Mesodermal cell (in vitro differentiated cells): ENCODE measurements at regions not wholly inside any gene's neighbourhood (a gene's known extent, or its start where the extent isn't known, plus 50 kb on each side); places are given as distances from the start of the nearest gene placed in this dataset.

Experiments
- H3K27ac ChIP-seq: 2 replicates; pipeline ENCODE4 v1.7.0; 2013; ENCODE audit warnings: mild to moderate bottlenecking, low read depth, low read length, moderate library complexity; ENCODE audit not compliant: severe bottlenecking
- H3K36me3 ChIP-seq: 2 replicates; pipeline ENCODE4 v1.7.1; 2013; ENCODE audit warnings: mild to moderate bottlenecking, low read length, moderate library complexity; ENCODE audit not compliant: control insufficient read depth, insufficient read depth
- H3K4me1 ChIP-seq: one replicate; pipeline ENCODE4 v1.7.1; 2013; ENCODE audit warnings: mild to moderate bottlenecking, low read length; ENCODE audit not compliant: insufficient read depth, control insufficient read depth, poor library complexity, severe bottlenecking
- H3K4me3 ChIP-seq: 2 replicates; pipeline ENCODE4 v1.7.0; 2013; ENCODE audit warnings: low read length, control low read depth, mild to moderate bottlenecking; ENCODE audit not compliant: insufficient read depth, poor library complexity, severe bottlenecking; ENCODE audit errors: extremely low read depth
- H3K9me3 ChIP-seq: 2 replicates; pipeline ENCODE4 v1.7.1; 2013; ENCODE audit warnings: mild to moderate bottlenecking, low read length, moderate library complexity; ENCODE audit not compliant: control insufficient read depth
- WGBS, 2 experiments: methylation state at CpG; one replicate each; pipeline ENCODE4 v1.1.5; 2013; ENCODE audit warnings: missing lambda C conversion rate in 2 of 2; ENCODE audit not compliant: insufficient coverage in 2 of 2; 5-methylcytosine and 5-hydroxymethylcytosine counted together

DNA sequence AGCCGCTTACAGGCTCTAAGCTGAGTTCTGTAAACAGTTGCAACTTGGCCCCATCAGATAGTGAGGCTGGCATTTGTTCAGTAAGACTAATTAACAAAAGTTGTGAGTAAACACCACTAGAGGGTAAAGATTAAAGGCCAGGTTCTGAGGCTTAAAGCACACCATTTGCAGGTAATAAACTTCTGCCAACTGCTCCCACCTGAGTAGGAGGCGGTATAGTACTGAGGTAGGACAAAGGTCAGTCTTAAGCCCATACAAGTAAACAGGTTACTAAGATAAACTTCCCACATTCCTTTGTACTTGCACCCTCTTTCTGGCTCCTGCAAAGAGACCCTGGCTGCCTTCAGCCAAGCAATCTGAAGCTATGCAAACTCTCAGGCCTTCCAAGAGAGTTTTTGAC, 419.6 kb downstream of the DNAH5 start:
- Histone ChIP-seq H3K9me3 (no peaks in the 10 kb centered on the region), H3K4me1 (no peaks in the 10 kb centered on the region), H3K27ac (no peak overlapping the region), H3K4me3 (no peak overlapping the region), H3K36me3 (no peaks in the 10 kb centered on the region)
- WGBS, 2 experiments = 100% methylated on average over 1 to 2 of the region's 2 CpGs

DNA sequence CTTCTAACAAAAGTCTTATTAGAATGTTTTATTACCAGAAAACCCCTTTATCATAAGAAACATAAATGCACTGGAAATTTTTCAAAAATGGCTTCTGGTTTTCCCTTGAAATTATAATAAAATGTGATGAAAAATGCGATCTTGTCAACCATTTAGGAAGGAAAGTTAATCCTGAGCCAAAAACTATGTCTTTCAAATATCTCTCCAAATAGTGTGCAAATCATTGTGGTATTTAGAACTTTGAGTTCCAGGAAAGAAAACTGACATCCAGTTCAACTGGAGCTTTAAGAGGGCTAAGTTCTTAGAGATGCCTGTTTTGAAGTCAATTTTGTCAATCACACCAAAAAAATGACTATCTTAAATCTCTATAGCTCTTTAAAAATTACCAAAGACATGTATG, 425.4 kb downstream of the DNAH5 start:
- no CpG with 5 or more reads among the region's 1 CpG for WGBS, 2 experiments
- no peaks in the 10 kb centered on the region for H3K36me3 ChIP-seq
- H3K4me1 ChIP-seq = no peaks in the 10 kb centered on the region
- no peak overlapping the region for H3K4me3 ChIP-seq
- no peaks in the 10 kb centered on the region for H3K9me3 ChIP-seq
- no peak overlapping the region for H3K27ac ChIP-seq

DNA sequence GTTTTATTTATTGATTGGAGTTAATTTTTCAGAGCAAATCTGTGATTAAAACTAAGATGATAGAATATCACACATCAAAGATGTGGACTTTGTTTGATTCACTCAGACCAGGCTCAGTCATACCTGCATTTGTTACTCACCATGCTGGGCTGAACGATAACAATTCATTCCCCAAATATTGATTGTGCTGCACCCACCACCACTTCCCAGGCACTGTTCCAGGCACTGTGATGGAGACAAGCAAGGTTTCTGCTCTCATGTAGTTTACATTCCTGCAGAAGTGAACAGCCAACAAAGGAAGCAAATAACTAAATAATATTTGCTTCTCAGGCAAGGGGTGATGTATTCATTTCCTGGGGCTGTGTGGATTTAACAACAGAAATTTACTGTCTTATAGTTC, 428.3 kb downstream of the DNAH5 start:
- no peak overlapping the region for H3K27ac ChIP-seq
- H3K36me3 ChIP-seq = no peaks in the 10 kb centered on the region
- H3K4me1 ChIP-seq = no peaks in the 10 kb centered on the region
- H3K9me3 ChIP-seq = no peaks in the 10 kb centered on the region
- WGBS, 2 experiments = 86 to 100% methylated on average over 1 of the region's 1 CpG
- no peak overlapping the region for H3K4me3 ChIP-seq

DNA sequence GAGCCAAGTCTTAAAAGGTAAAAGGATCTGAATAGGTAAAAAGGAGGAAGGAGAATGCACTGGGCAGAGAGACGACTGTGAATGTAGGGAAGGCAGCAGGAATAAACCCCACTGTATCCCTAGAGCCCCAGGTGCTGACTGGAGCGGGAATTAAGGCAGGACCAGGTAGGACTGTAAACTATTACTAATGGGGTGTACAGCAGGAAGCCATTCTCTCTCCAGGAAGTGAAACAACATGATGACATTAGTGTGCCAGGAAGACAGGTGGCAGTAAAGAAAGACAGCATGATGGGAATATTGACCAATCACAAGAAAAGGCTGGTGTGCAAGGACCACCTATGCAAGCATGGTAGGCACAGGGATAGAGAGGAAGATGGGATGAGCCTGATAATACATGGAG, 433.0 kb downstream of the DNAH5 start:
- H3K4me3 ChIP-seq = no peak overlapping the region
- no peak overlapping the region for H3K27ac ChIP-seq
- H3K36me3 ChIP-seq = no peaks in the 10 kb centered on the region
- 60 to 79% methylated on average over 1 to 2 of the region's 2 CpGs for WGBS, 2 experiments
- no peaks in the 10 kb centered on the region for H3K9me3 ChIP-seq
- H3K4me1 ChIP-seq = no peaks in the 10 kb centered on the region

DNA sequence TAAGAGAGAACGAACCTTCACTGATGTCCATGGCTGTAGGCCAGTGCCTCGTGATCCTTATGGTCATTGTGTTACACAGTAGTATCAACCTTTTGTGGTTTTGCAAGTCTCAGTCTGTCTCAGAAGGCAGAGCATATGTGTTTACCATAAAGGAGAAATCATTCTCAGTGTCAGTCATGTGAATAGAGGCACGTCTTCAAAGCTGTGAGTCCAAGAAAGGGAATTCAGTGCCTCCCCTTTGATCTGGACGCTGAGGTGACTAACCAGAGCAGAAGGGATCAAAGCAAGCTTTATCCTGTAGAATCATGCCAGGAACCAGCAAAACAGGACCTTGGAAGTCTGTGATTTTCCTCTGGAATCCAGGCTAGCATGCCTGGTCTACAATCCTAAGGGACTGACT, 433.9 kb downstream of the DNAH5 start:
- no peaks in the 10 kb centered on the region for H3K36me3 ChIP-seq
- no peaks in the 10 kb centered on the region for H3K9me3 ChIP-seq
- no peaks in the 10 kb centered on the region for H3K4me1 ChIP-seq
- no peak overlapping the region for H3K27ac ChIP-seq
- WGBS, 2 experiments = 77 to 86% methylated on average over 3 to 4 of the region's 4 CpGs
- H3K4me3 ChIP-seq = no peak overlapping the region

DNA sequence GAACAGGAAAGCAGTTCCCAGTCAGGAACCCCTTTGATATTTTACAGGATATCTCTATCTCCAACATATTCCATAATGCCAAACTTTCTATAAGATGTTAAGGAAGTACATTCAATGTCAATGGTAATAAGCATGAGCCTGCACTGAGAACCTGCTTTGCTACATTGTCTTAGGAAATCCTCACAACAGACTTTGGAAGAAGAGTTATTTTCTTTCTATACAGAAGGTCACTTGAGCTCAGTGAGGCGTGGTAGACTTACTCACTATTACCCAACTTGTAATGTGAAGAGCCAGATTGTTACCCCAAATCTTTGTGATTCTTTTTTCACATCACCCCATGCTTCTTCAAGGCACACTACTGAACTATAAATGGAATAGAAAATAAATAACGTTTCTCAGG, 435.9 kb downstream of the DNAH5 start:
- 100% methylated on average over 1 of the region's 2 CpGs; no CpG with 5 or more reads in 1 of the 2 experiments for WGBS, 2 experiments
- no peaks in the 10 kb centered on the region for H3K9me3 ChIP-seq
- H3K27ac ChIP-seq = no peak overlapping the region

DNA sequence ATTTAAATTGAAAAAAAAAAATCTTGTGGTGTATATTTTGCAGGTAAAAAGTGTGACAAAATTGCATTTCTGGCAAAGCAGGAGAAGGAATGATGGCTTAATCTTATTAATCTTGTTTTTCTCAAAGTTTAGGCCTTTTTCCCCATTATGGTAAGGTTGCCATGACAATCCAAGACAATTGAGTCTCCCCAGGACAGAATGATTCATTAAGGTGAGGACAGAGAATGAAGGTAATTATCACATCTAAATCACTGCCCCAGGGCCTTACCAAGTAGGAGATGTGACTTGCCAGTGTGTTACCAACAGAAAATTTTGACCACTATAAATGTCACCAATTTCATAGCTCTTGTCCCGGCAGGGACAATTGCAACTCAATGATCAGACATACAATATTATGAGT, 439.2 kb downstream of the DNAH5 start:
- Histone ChIP-seq H3K36me3 (no peaks in the 10 kb centered on the region), H3K27ac (no peak overlapping the region), H3K9me3 (no peaks in the 10 kb centered on the region), H3K4me1 (no peaks in the 10 kb centered on the region), H3K4me3 (no peak overlapping the region)
- no CpG with 5 or more reads among the region's 1 CpG for WGBS, 2 experiments

More for the DNA sequence above, 435.9 kb downstream of the DNAH5 start:
- no peak overlapping the region for H3K4me3 ChIP-seq
- H3K36me3 ChIP-seq = no peaks in the 10 kb centered on the region
- H3K4me1 ChIP-seq = no peaks in the 10 kb centered on the region

DNA sequence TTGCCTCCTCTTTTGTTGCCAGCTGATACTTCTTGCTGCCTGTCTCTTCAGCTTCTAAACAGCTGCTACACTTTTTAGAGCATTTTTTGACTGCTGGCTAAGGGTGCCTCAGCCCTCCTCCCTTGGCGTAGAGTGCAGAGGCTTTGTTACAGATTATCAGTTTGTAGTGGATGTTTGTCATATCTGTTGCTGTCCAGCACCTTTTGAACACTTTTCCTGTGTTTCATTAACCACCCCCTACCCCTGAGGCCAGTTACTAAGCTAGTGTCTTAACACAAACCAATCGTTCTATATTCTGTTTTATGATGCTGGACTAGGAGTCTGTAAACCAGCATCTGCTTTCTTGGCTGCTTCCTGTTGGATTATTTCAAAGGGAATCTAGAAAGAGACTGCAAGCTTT, 441.5 kb downstream of the DNAH5 start:
- Histone ChIP-seq H3K4me3 (no peak overlapping the region), H3K4me1 (no peaks in the 10 kb centered on the region), H3K9me3 (no peaks in the 10 kb centered on the region), H3K27ac (no peak overlapping the region), H3K36me3 (no peaks in the 10 kb centered on the region)
- 60% methylated on average over 1 of the region's 2 CpGs; no CpG with 5 or more reads in 1 of the 2 experiments for WGBS, 2 experiments

DNA sequence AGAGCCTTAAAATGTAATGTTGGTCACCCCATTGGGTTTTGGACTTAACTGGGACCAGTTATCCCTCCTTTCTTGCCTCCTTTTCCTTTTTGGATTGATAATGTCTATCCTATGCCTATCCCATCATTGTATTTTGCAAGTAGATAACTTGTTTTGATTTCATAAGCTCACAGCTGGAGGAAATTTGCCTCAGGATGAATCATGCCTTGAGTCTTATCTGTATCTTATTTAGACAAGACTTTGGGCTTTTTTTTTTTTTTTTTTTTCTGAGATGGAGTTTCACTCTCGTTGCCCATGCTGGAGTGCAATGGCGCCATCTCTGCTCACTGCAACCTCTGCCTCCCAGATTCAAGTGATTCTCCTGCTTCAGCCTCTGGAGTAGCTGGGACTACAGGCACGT, 443.3 kb downstream of the DNAH5 start:
- no peaks in the 10 kb centered on the region for H3K9me3 ChIP-seq
- no CpG with 5 or more reads among the region's 3 CpGs for WGBS, 2 experiments
- H3K27ac ChIP-seq = no peak overlapping the region
- no peaks in the 10 kb centered on the region for H3K36me3 ChIP-seq
- H3K4me3 ChIP-seq = no peak overlapping the region
- no peaks in the 10 kb centered on the region for H3K4me1 ChIP-seq

DNA sequence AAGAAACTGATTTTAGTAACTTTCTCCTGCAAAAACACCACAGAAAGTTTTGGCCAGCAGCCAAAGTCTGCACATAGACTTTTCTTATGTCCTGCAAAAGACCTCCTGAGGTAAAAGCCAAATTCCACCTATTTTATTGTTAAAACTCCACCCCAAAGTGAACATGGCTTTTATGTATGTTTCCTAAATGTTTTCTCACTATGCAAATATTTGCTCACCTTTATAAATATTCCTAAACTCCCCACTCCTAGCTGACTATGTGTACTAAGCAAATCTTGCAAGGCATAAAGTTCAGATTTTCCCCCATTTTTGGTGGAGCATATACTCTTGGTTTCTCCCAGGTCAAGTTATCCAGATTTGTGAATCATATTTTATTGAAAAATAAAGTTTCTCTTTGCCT, 446.2 kb downstream of the DNAH5 start:
- Histone ChIP-seq H3K9me3 (no peaks in the 10 kb centered on the region), H3K27ac (no peak overlapping the region), H3K36me3 (no peaks in the 10 kb centered on the region), H3K4me1 (no peaks in the 10 kb centered on the region), H3K4me3 (no peak overlapping the region)

DNA sequence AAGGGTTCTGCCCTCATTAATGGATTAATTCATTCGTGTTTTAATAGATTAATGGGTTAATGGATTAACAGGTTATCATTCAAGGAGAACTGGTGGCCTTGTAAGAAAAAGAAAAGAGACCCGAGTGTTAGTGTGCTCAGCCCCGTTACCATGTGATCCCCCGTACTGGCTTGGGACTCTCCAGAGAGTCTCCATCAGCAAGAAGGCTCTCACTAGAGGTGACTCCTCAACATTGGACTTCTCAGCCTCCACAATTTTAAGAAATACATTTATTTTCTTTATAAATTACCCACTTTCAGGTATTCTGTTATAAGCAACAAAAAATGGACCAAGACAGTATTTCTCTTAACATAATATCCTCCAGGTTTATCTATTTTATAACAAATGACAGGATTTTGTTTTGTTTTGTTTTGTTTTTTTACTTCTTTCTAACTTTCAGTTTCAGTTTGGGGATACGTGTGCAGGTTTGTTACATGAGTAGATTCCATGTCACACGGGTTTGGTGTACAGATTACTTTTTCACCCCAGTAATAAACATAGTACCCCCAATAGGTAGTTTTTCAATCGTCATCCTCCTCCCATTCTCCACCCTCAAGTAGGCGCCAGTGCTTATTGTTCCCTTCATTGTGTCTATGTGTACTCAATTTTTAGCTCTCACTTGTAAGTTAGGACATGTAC, 456.1 kb downstream of the DNAH5 start:
- no peaks in the 10 kb centered on the region for H3K9me3 ChIP-seq
- no peak overlapping the region for H3K27ac ChIP-seq
- H3K4me3 ChIP-seq = no peak overlapping the region
- WGBS, 2 experiments = 79% methylated on average over 2 to 3 of the region's 8 CpGs
- H3K4me1 ChIP-seq = no peaks in the 10 kb centered on the region
- H3K36me3 ChIP-seq = no peaks in the 10 kb centered on the region
